Esophagus muscularis mucosa (tissue), 4 donors: ENCODE measurements at regions not wholly inside any gene's neighbourhood (a gene's known extent, or its start where the extent isn't known, plus 50 kb on each side); places are given as distances from the start of the nearest gene placed in this dataset.

Experiments used
- DNase-seq: peaks from one replicate; pipeline ENCODE4 v3.0.0-alpha.2; 2017; ENCODE audit errors: extremely low spot score
- H3K27ac ChIP-seq, 4 donors: fragments of 200-600 bp; sonication (generic); replicated peaks in 1 of 4; 1 replicate in 3 of 4; 2 replicates in 1 of 4; pipeline ENCODE4 v1.5.1; 2016 to 2019; ENCODE audit warnings: mild to moderate bottlenecking in 1 of 4
- H3K27me3 ChIP-seq, 4 donors: fragments of 200-600 bp; sonication (generic); one replicate each; pipeline versions ENCODE4 v1.5.1 to v1.6.0; 2016 to 2019
- H3K36me3 ChIP-seq, 4 donors: fragments of 200-600 bp; sonication (generic); one replicate each; pipeline ENCODE4 v1.5.1; 2016 to 2019
- H3K4me1 ChIP-seq, 4 donors: fragments of 200-600 bp; sonication (generic); one replicate each; pipeline ENCODE4 v1.5.1; 2016 to 2019
- H3K4me3 ChIP-seq, 4 donors: fragments of 200-600 bp; sonication (generic); 1 replicate in 2 of 4; 2 replicates in 2 of 4; pipeline ENCODE4 v1.5.1; 2016 to 2019; ENCODE audit warnings: mild to moderate bottlenecking in 4 of 4, moderate library complexity in 1 of 4
- H3K9me3 ChIP-seq, 4 donors: fragments of 200-600 bp; sonication (generic); 1 replicate in 3 of 4; 2 replicates in 1 of 4; pipeline ENCODE4 v1.5.1; 2016 to 2019
- CTCF ChIP-seq, 3 experiments: fragments of 200-600 bp in 2 of 3; fragments of 450-650 bp in 1 of 3; sonication (generic) in 2 of 3; IDR thresholded peaks; one replicate each; pipeline ENCODE4 v1.5.1; 2017 to 2019; ENCODE audit warnings: antibody characterized with exemption in 3 of 3, mild to moderate bottlenecking in 2 of 3, moderate library complexity in 1 of 3
- EP300 ChIP-seq: sonication (generic); formaldehyde crosslinking; IDR thresholded peaks from one replicate; pipeline ENCODE4 v1.6.1; 2017; ENCODE audit warnings: antibody characterized with exemption
- POLR2A ChIP-seq: fragments of 450-650 bp; IDR thresholded peaks from one replicate; pipeline ENCODE4 v1.6.1; 2017; ENCODE audit warnings: antibody characterized with exemption, moderate library complexity, mild to moderate bottlenecking, low read depth
- POLR2AphosphoS5 ChIP-seq, 2 donors: sonication (generic); formaldehyde crosslinking; IDR thresholded peaks; one replicate each; pipeline ENCODE4 v1.6.1; 2017; ENCODE audit warnings: antibody characterized with exemption in 2 of 2
- WGBS: methylation state at CpG from one replicate; pipeline ENCODE4 v1.1.5; 2018; 5-methylcytosine and 5-hydroxymethylcytosine counted together
- intact Hi-C: fragments of 100-400 bp; cut with DNase I; formaldehyde crosslinking; loops from one replicate; pipeline ENCODE4 v1.15.1; 2023

- Histone ChIP-seq H3K9me3 (no peaks in the 10 kb centered on the region), H3K36me3 (no peaks in the 10 kb centered on the region), H3K4me3 (no peak overlapping the region), H3K27ac (no peak overlapping the region), H3K27me3 (no peaks in the 10 kb centered on the region), H3K4me1 (no peaks in the 10 kb centered on the region)
- no peak for DNase-seq
- intact Hi-C loops, result no loop called here
- 85% methylated on average over 2 of the region's 2 CpGs for WGBS
- no peak for TF ChIP-seq EP300
- no peak for TF ChIP-seq POLR2A
- TF ChIP-seq CTCF (IDR thresholded peaks at IDR 0.05), result no peak
- TF ChIP-seq POLR2AphosphoS5 (IDR thresholded peaks at IDR 0.05), result no peak
Observed at GRCh38 chr3:18787441-18787840, 360.9 kb upstream of the KCNH8 start.

- Histone ChIP-seq H3K36me3 (no peaks in the 10 kb centered on the region), H3K4me1 (no peaks in the 10 kb centered on the region), H3K9me3 (no peaks in the 10 kb centered on the region), H3K27ac (no peak overlapping the region), H3K27me3 (no peaks in the 10 kb centered on the region), H3K4me3 (no peak overlapping the region)
- 71% methylated on average over 1 of the region's 1 CpG for WGBS
- intact Hi-C loops, result no loop called here
- DNase-seq, result no peak
- TF ChIP-seq POLR2AphosphoS5 (IDR thresholded peaks at IDR 0.05), result no peak
- TF ChIP-seq CTCF (IDR thresholded peaks at IDR 0.05), result no peak
Observed at GRCh38 chr3:18786650-18787323, 361.5 kb upstream of the KCNH8 start.

- intact Hi-C loops, result no loop called here
Observed at GRCh38 chr3:18782191-18782590, 357.1 kb upstream of the SATB1 start.

DNA sequence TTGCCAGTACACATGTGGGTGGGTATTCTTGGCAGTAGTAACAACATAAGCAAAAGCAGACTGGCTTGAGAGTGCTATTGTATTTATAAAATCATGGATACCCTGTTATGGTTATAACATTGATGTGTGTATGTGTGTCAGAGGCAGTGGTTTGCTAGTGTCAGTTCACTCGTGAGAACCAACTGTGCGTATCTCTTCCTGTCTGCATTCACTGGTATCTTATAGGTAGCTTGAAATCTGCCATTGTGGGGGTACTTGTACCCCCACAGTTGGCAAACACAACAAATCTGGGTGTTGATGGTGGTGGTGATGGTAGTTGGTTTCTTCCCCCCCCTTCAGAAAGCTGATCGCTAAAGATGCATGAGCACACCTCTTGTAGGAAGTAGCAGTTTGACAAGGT lies 355.8 kb upstream of the SATB1 start:
- no peak overlapping the region for H3K27ac ChIP-seq
- 78% methylated on average over 3 of the region's 3 CpGs for WGBS
- intact Hi-C loops, result no loop called here

More at GRCh38 chr3:18782191-18782590, 357.1 kb upstream of the SATB1 start:
- no peaks in the 10 kb centered on the region for H3K9me3 ChIP-seq
- no peaks in the 10 kb centered on the region for H3K36me3 ChIP-seq
- WGBS, result 83% methylated on average over 2 of the region's 2 CpGs
- no peak for TF ChIP-seq POLR2AphosphoS5 (IDR thresholded peaks at IDR 0.05)
- TF ChIP-seq EP300, result no peak
- TF ChIP-seq CTCF (IDR thresholded peaks at IDR 0.05), result no peak
- TF ChIP-seq POLR2A, result no peak
- no peak overlapping the region for H3K27ac ChIP-seq
- no peaks in the 10 kb centered on the region for H3K27me3 ChIP-seq
- no peak for DNase-seq
- no peaks in the 10 kb centered on the region for H3K4me1 ChIP-seq
- no peak overlapping the region for H3K4me3 ChIP-seq

More for the DNA sequence above, 355.8 kb upstream of the SATB1 start:
- no peak overlapping the region for H3K4me3 ChIP-seq
- H3K4me1 ChIP-seq, result no peaks in the 10 kb centered on the region
- TF ChIP-seq POLR2A (no peak), CTCF (IDR thresholded peaks at IDR 0.05) (no peak), EP300 (no peak), POLR2AphosphoS5 (IDR thresholded peaks at IDR 0.05) (no peak)
- no peaks in the 10 kb centered on the region for H3K9me3 ChIP-seq
- no peaks in the 10 kb centered on the region for H3K36me3 ChIP-seq
- H3K27me3 ChIP-seq, result no peaks in the 10 kb centered on the region
- DNase-seq, result no peak
